Esophagus squamous epithelium (tissue), 5 donors: ENCODE measurements at regions not wholly inside any gene's neighbourhood (a gene's known extent, or its start where the extent isn't known, plus 50 kb on each side); places are given as distances from the start of the nearest gene placed in this dataset.
A peak's percentile ranks its signal among the peaks of the same experiment; 100 is the strongest.

Experiments
- DNase-seq: peaks from one replicate; lab custom pipeline; 2025; lab: John Stamatoyannopoulos, UW
- H3K27ac ChIP-seq, 4 donors: fragments of 200-600 bp; sonication (generic); one replicate each; pipeline ENCODE4 v1.5.1; 2016 to 2019; ENCODE audit warnings: mild to moderate bottlenecking in 1 of 4
- H3K27me3 ChIP-seq, 4 donors: fragments of 200-600 bp; sonication (generic); 1 replicate in 3 of 4; 2 replicates in 1 of 4; pipeline versions ENCODE4 v1.5.1 to v1.6.0; 2017 to 2021; ENCODE audit warnings: antibody characterized with exemption in 1 of 4
- H3K36me3 ChIP-seq, 3 donors: fragments of 200-600 bp; sonication (generic); one replicate each; pipeline ENCODE4 v1.5.1; 2016 to 2019
- H3K4me1 ChIP-seq, 3 donors: fragments of 200-600 bp; sonication (generic); one replicate each; pipeline ENCODE4 v1.5.1; 2017 to 2019
- H3K4me3 ChIP-seq, 4 donors: fragments of 200-600 bp; sonication (generic); 1 replicate in 3 of 4; 2 replicates in 1 of 4; pipeline ENCODE4 v1.5.1; 2016 to 2019; ENCODE audit warnings: mild to moderate bottlenecking in 2 of 4, moderate library complexity in 1 of 4
- H3K9me3 ChIP-seq, 3 donors: fragments of 200-600 bp; sonication (generic); one replicate each; pipeline ENCODE4 v1.5.1; 2016 to 2019
- CTCF ChIP-seq, 6 experiments: fragments of 450-650 bp in 4 of 6; fragments of 200-600 bp in 2 of 6; sonication (generic) in 2 of 6; IDR thresholded peaks; one replicate each; pipeline ENCODE4 v1.5.1; 2016 to 2019; ENCODE audit warnings: antibody characterized with exemption in 6 of 6, mild to moderate bottlenecking in 4 of 6, moderate library complexity in 4 of 6
- POLR2A ChIP-seq, 4 donors: fragments of 450-650 bp; IDR thresholded peaks; one replicate each; pipeline ENCODE4 v1.6.1; 2017; ENCODE audit warnings: antibody characterized with exemption in 4 of 4, mild to moderate bottlenecking in 4 of 4, moderate library complexity in 3 of 4
- WGBS, 2 donors: methylation state at CpG; one replicate each; pipeline ENCODE4 v1.1.5; 2018; 5-methylcytosine and 5-hydroxymethylcytosine counted together
- intact Hi-C: fragments of 100-400 bp; cut with DNase I; formaldehyde crosslinking; loops from one replicate; pipeline ENCODE4 v1.15.0; 2022
- donor health status: DM: yes; HTN: yes; CAD: no.

- DNase-seq = no peak
Measured at GRCh38 chr4:1472148-1472797, 66.0 kb upstream of the NKX1-1 start.

GRCh38 chr4:1471443-1472147, 65.4 kb upstream of the NKX1-1 start:
- intact Hi-C loops = no loop called here
- Histone ChIP-seq H3K36me3 (no peaks in the 10 kb centered on the region), H3K27me3 (peaks cover 0 to 63% (median 5%) of the 10 kb centered on the region in 4 donors), H3K9me3 (no peaks in the 10 kb centered on the region), H3K4me3 (peak overlapping the region in 1 of 4 donors; percentile 13), H3K4me1 (peaks cover 0 to 11% (median 6%) of the 10 kb centered on the region in 3 donors), H3K27ac (no peak overlapping the region)
- WGBS, 2 donors = 80% methylated on average over 1 of the region's 55 CpGs; no CpG with 5 or more reads in 1 of the 2 donors
- TF ChIP-seq CTCF (IDR thresholded peaks at IDR 0.05) (no peak), POLR2A (IDR thresholded peaks at IDR 0.05) (no peak)
- no peak for DNase-seq

More at GRCh38 chr4:1472148-1472797, 66.0 kb upstream of the NKX1-1 start:
- H3K27me3 ChIP-seq = peaks cover 0 to 60% (median 5%) of the 10 kb centered on the region in 4 donors
- H3K36me3 ChIP-seq = no peaks in the 10 kb centered on the region
- intact Hi-C loops = no loop called here
- H3K4me1 ChIP-seq = peaks cover 0 to 11% (median 6%) of the 10 kb centered on the region in 3 donors
- peak overlapping the region in 1 of 4 donors; percentile 13 for H3K4me3 ChIP-seq
- no peak for TF ChIP-seq CTCF (IDR thresholded peaks at IDR 0.05)
- no peak for TF ChIP-seq POLR2A (IDR thresholded peaks at IDR 0.05)
- 18% methylated on average over 9 of the region's 58 CpGs; no CpG with 5 or more reads in 1 of the 2 donors for WGBS, 2 donors
- no peaks in the 10 kb centered on the region for H3K9me3 ChIP-seq
- no peak overlapping the region for H3K27ac ChIP-seq

- Histone ChIP-seq H3K4me1 (peaks cover 0 to 11% (median 6%) of the 10 kb centered on the region in 3 donors), H3K36me3 (no peaks in the 10 kb centered on the region), H3K27ac (no peak overlapping the region), H3K4me3 (no peak overlapping the region), H3K27me3 (peaks cover 0 to 70% (median 5%) of the 10 kb centered on the region in 4 donors), H3K9me3 (no peaks in the 10 kb centered on the region)
- 79 to 88% methylated on average over 3 to 5 of the region's 12 CpGs for WGBS, 2 donors
- DNase-seq = no peak
- TF ChIP-seq CTCF (IDR thresholded peaks at IDR 0.05) = no peak
- TF ChIP-seq POLR2A (IDR thresholded peaks at IDR 0.05) = no peak
- intact Hi-C loops = no loop called here
Measured at GRCh38 chr4:1470816-1471442, 64.7 kb upstream of the NKX1-1 start.

GRCh38 chr4:1470393-1470670, 64.1 kb upstream of the NKX1-1 start:
- 40% methylated on average over 6 of the region's 7 CpGs; no CpG with 5 or more reads in 1 of the 2 donors for WGBS, 2 donors
- Histone ChIP-seq H3K9me3 (no peaks in the 10 kb centered on the region), H3K27me3 (peaks cover 0 to 76% (median 5%) of the 10 kb centered on the region in 4 donors), H3K27ac (no peak overlapping the region), H3K36me3 (no peaks in the 10 kb centered on the region), H3K4me3 (no peak overlapping the region), H3K4me1 (peaks cover 0 to 11% (median 6%) of the 10 kb centered on the region in 3 donors)
- intact Hi-C loops = no loop called here
- no peak for DNase-seq
- no peak for TF ChIP-seq POLR2A (IDR thresholded peaks at IDR 0.05)
- no peak for TF ChIP-seq CTCF (IDR thresholded peaks at IDR 0.05)
